Ovary (tissue), 7 donors: ENCODE measurements at regions not wholly inside any gene's neighbourhood (a gene's known extent, or its start where the extent isn't known, plus 50 kb on each side); places are given as distances from the start of the nearest gene placed in this dataset.

Experiments used
- DNase-seq, 5 donors: peaks; one replicate each; pipeline ENCODE4 v3.0.0-alpha.2; 2019 to 2020
- H3K27ac ChIP-seq, 2 donors: fragments of 200-600 bp; one replicate each; pipeline versions ENCODE4 v1.5.1 to v1.8.0; 2019 to 2022
- H3K27me3 ChIP-seq: fragments of 200-600 bp; one replicate; pipeline ENCODE4 v1.8.0; 2022
- H3K36me3 ChIP-seq: fragments of 200-600 bp; sonication (generic); one replicate; pipeline ENCODE4 v1.5.1; 2019
- H3K4me1 ChIP-seq: one replicate; pipeline ENCODE4 v1.8.1; 2013; ENCODE audit warnings: mild to moderate bottlenecking, moderate library complexity; ENCODE audit not compliant: insufficient read depth
- H3K4me3 ChIP-seq: fragments of 200-600 bp; sonication (generic); one replicate; pipeline ENCODE4 v1.5.1; 2017
- H3K9me3 ChIP-seq, 2 donors: fragments of 200-600 bp in 1 of 2; sonication (generic) in 1 of 2; one replicate each; pipeline versions ENCODE4 v1.5.1 to v1.8.1; 2013 to 2019; ENCODE audit warnings: mild to moderate bottlenecking in 1 of 2, moderate library complexity in 1 of 2
- CTCF ChIP-seq, 3 donors: fragments of 450-650 bp in 2 of 3; fragments of 200-600 bp in 1 of 3; IDR thresholded peaks; one replicate each; pipeline versions ENCODE4 v1.5.1 to v1.8.0; 2016 to 2022; ENCODE audit warnings: antibody characterized with exemption in 3 of 3, mild to moderate bottlenecking in 1 of 3
- EP300 ChIP-seq: sonication (generic); formaldehyde crosslinking; IDR thresholded peaks from one replicate; pipeline ENCODE4 v1.6.1; 2017; ENCODE audit warnings: antibody characterized with exemption
- POLR2A ChIP-seq: fragments of 450-650 bp; IDR thresholded peaks from one replicate; pipeline ENCODE4 v1.6.1; 2017; ENCODE audit warnings: antibody characterized with exemption, mild to moderate bottlenecking, moderate library complexity
- WGBS, 3 donors: extraction: QIAGEN DNeasy Blood & Tissue Kit in 1 of 3; methylation state at CpG; one replicate each; pipeline versions ENCODE4 v1.1.5 to v1.1.7; 2013 to 2017; 5-methylcytosine and 5-hydroxymethylcytosine counted together
- intact Hi-C, 4 donors: fragments of 100-400 bp; cut with DNase I; formaldehyde crosslinking; loops; one replicate each; pipeline versions ENCODE4 v1.11.0 to v1.15.1; 2022 to 2023
- donor health status: DM: no; HTN: no; CAD: no; lungs with moderate emphysema.
- donor health status: DM: no; HTN: no; CAD: no.
- donor health status: Bipolar disorder and iron deficiency.
- donor health status: DM: no; HTN: no; CAD: no.
- donor health status: DM: yes; HTN: yes; CAD: no.

DNA sequence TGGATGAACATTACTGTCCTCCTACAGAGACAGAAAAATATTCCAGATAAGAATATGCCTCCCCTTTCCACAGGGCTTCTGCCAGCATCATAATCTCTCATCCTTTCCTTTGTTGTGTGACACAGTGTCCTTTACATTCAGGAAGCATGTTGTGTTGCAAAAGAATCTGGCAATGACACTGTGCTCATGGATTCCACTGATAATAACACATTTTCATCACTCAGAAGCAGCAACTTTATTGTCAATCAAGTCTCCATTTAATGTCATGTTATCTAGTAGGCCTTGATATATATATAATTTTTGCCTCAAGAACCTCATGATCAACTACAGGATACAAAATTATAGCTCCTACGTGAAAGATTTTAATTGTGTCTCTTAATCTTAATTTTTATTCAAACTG lies 833.9 kb downstream of the FSTL5 start:
- no peak for DNase-seq
- Histone ChIP-seq H3K27me3 (no peaks in the 10 kb centered on the region), H3K9me3 (no peaks in the 10 kb centered on the region), H3K27ac (no peak overlapping the region), H3K4me1 (no peaks in the 10 kb centered on the region), H3K4me3 (no peak overlapping the region), H3K36me3 (no peaks in the 10 kb centered on the region)
- intact Hi-C loops, result no loop called here
- no peak for TF ChIP-seq CTCF (IDR thresholded peaks at IDR 0.05)
- no peak for TF ChIP-seq EP300
- no peak for TF ChIP-seq POLR2A
- WGBS, 3 donors, result 64 to 80% (median 80%) methylated on average over 1 of the region's 1 CpG

DNA sequence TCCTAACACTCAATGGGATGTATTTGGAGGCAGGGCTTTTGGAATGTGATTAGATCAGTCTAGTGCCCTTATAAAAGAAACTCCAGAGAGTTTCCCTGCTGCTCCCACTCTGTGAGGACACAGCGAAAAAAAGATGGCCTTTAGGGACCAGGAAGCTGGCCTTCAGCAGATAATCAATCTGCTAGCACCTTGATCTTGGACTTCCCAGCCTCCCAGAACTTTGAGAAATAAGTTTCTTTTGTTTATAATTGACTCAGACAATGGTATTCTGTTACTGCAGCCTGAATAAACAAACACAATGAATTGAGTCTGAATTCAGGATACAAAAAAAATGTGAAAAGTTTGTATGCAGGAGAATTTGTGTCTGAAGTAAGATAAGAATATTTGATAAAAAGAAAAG lies 842.1 kb downstream of the FSTL5 start:
- no peaks in the 10 kb centered on the region for H3K9me3 ChIP-seq
- WGBS, 3 donors, result 82 to 85% (median 84%) methylated on average over 1 of the region's 1 CpG
- no peak overlapping the region for H3K27ac ChIP-seq
- intact Hi-C loops, result no loop called here
- H3K36me3 ChIP-seq, result no peaks in the 10 kb centered on the region
- no peaks in the 10 kb centered on the region for H3K4me1 ChIP-seq
- no peaks in the 10 kb centered on the region for H3K27me3 ChIP-seq
- H3K4me3 ChIP-seq, result no peak overlapping the region
- no peak for DNase-seq
- TF ChIP-seq CTCF (IDR thresholded peaks at IDR 0.05) (no peak), EP300 (no peak), POLR2A (no peak)

- WGBS, 3 donors, result 84 to 93% (median 86%) methylated on average over 4 of the region's 4 CpGs
- no peak for TF ChIP-seq POLR2A
- no peak for TF ChIP-seq EP300
- no peak for TF ChIP-seq CTCF (IDR thresholded peaks at IDR 0.05)
- Histone ChIP-seq H3K4me1 (no peaks in the 10 kb centered on the region), H3K27me3 (no peaks in the 10 kb centered on the region), H3K36me3 (no peaks in the 10 kb centered on the region), H3K9me3 (no peaks in the 10 kb centered on the region), H3K4me3 (no peak overlapping the region), H3K27ac (no peak overlapping the region)
- intact Hi-C loops, result no loop called here
- no peak for DNase-seq
Measured at GRCh38 chr4:161320377-161320776, 843.4 kb downstream of the FSTL5 start.

DNA sequence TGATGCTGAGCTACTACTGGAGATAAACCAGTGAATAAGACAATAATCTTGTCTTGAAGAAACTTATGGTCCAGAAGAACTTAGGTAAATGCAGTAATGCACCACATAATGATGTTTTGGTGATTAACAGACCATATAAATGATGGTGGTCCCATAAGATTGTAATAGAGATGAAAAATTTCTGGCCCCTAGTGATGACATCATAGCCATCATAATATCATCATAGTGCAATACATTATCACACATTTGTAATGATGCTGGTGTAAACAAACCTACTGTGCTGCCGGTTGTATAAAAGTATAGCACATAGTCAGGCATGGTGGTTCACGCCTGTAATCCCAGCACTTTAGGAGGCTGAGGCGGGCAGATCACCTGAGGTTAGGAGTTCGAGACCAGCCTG lies 846.8 kb downstream of the FSTL5 start:
- 69 to 93% (median 92%) methylated on average over 4 of the region's 4 CpGs for WGBS, 3 donors
- intact Hi-C loops, result no loop called here
- TF ChIP-seq CTCF (IDR thresholded peaks at IDR 0.05) (no peak), EP300 (no peak), POLR2A (no peak)

GRCh38 chr4:161314371-161314770 lies 849.4 kb downstream of the FSTL5 start:
- Histone ChIP-seq H3K4me1 (no peaks in the 10 kb centered on the region), H3K27me3 (no peaks in the 10 kb centered on the region), H3K27ac (no peak overlapping the region), H3K36me3 (no peaks in the 10 kb centered on the region), H3K4me3 (no peak overlapping the region), H3K9me3 (no peaks in the 10 kb centered on the region)
- no peak for TF ChIP-seq POLR2A
- TF ChIP-seq CTCF (IDR thresholded peaks at IDR 0.05), result no peak
- 13 to 39% (median 26%) methylated on average over 3 of the region's 3 CpGs for WGBS, 3 donors
- intact Hi-C loops, result no loop called here
- no peak for DNase-seq

More for the DNA sequence above, 846.8 kb downstream of the FSTL5 start:
- Histone ChIP-seq H3K4me1 (no peaks in the 10 kb centered on the region), H3K9me3 (no peaks in the 10 kb centered on the region), H3K36me3 (no peaks in the 10 kb centered on the region), H3K4me3 (no peak overlapping the region), H3K27ac (no peak overlapping the region), H3K27me3 (no peaks in the 10 kb centered on the region)
- no peak for DNase-seq
